Loucy (cell line): ENCODE measurements at regions not wholly inside any gene's neighbourhood (a gene's known extent, or its start where the extent isn't known, plus 50 kb on each side); places are given as distances from the start of the nearest gene placed in this dataset.

Source experiments
- H2AFZ ChIP-seq: fragments of 200-600 bp; sonication (generic); 2 replicates; pipeline ENCODE4 v1.6.0; 2016; ENCODE audit warnings: antibody characterized with exemption, mild to moderate bottlenecking, low read length, moderate library complexity
- H3F3A ChIP-seq: fragments of 200-600 bp; 2 replicates; pipeline ENCODE4 v1.6.0; 2016; ENCODE audit warnings: antibody characterized with exemption, low read depth, mild to moderate bottlenecking
- H3K27me3 ChIP-seq: fragments of 200-600 bp; sonication (generic); 2 replicates; pipeline ENCODE4 v1.6.1; 2014; ENCODE audit warnings: low read length, mild to moderate bottlenecking; ENCODE audit not compliant: insufficient read depth, poor library complexity, severe bottlenecking
- H3K36me3 ChIP-seq: fragments of 200-600 bp; sonication (generic); 2 replicates; pipeline ENCODE4 v1.6.1; 2016; ENCODE audit warnings: low read length; ENCODE audit not compliant: insufficient read depth
- H3K4me1 ChIP-seq: fragments of 200-600 bp; sonication (generic); 2 replicates; pipeline ENCODE4 v1.5.1; 2014; ENCODE audit warnings: low read length, mild to moderate bottlenecking; ENCODE audit not compliant: insufficient read depth, poor library complexity, severe bottlenecking
- H3K4me2 ChIP-seq: fragments of 200-600 bp; sonication (generic); 2 replicates; pipeline ENCODE4 v1.6.0; 2014; ENCODE audit warnings: antibody characterized with exemption, low read length, low read depth, mild to moderate bottlenecking; ENCODE audit not compliant: poor library complexity, severe bottlenecking
- H3K4me3 ChIP-seq: fragments of 200-600 bp; sonication (generic); 2 replicates; pipeline ENCODE4 v1.5.1; 2014; ENCODE audit warnings: low read length, mild to moderate bottlenecking, mixed read lengths; ENCODE audit not compliant: poor library complexity, severe bottlenecking
- H3K79me2 ChIP-seq: fragments of 200-600 bp; sonication (generic); 2 replicates; pipeline ENCODE4 v1.6.1; 2014; ENCODE audit warnings: low read length; ENCODE audit not compliant: insufficient read depth
- H3K9ac ChIP-seq: fragments of 200-600 bp; sonication (generic); 2 replicates; pipeline ENCODE4 v1.6.0; 2014; ENCODE audit warnings: mild to moderate bottlenecking, low read depth, low read length, moderate library complexity; ENCODE audit not compliant: poor library complexity, severe bottlenecking
- H3K9me2 ChIP-seq: fragments of 200-600 bp; sonication (generic); replicated peaks from 2 replicates; pipeline ENCODE4 v1.6.1; 2016; ENCODE audit warnings: low read depth, low read length, mixed read lengths
- H3K9me3 ChIP-seq: fragments of 200-600 bp; sonication (generic); 2 replicates; pipeline ENCODE4 v1.6.1; 2014; ENCODE audit warnings: mild to moderate bottlenecking, antibody characterized with exemption, low read length, low read depth; ENCODE audit not compliant: insufficient read depth
- H4K20me1 ChIP-seq: fragments of 200-600 bp; sonication (generic); 2 replicates; pipeline ENCODE4 v1.6.0; 2014; ENCODE audit warnings: antibody characterized with exemption, low read length, mild to moderate bottlenecking; ENCODE audit not compliant: insufficient read depth, poor library complexity, severe bottlenecking
- EZH2phosphoT487 ChIP-seq: fragments of 200-600 bp; IDR thresholded peaks from 2 replicates; pipeline ENCODE4 v1.6.1; 2018; ENCODE audit warnings: antibody characterized with exemption, mild to moderate bottlenecking, moderate library complexity, borderline replicate concordance
- TF ChIP-seq, protein P1 (sequence below): fragments of 200-600 bp; sonication (generic); conservative IDR thresholded peaks from 2 replicates; pipeline ENCODE4 v1.5.1; 2014; ENCODE audit warnings: mild to moderate bottlenecking, antibody characterized with exemption, low read length

DNA sequence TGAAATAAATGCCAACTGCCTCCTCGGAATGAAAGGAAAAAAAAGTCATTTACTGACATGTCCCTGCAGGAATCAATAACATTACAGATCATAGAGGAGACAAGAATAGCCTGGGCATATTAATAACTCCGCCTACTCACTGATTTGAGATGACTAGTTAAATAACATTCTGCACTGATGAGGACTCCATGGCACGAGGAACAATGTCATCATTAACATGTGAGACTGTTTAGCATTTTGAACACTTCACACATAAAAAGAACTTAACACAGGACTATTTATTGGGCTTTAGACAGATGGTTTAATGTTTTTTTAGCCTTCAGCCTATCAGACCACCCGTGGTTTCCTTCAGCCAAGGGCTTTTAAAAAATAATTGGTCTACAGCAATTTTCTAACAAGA is 170.1 kb downstream of the OLFM4 start:
- no peak overlapping the region for H3K9ac ChIP-seq
- H3K79me2 ChIP-seq = no peaks in the 10 kb centered on the region
- no peaks in the 10 kb centered on the region for H3F3A ChIP-seq
- no peaks in the 10 kb centered on the region for H3K36me3 ChIP-seq
- no peak overlapping the region for H3K4me2 ChIP-seq
- no peak overlapping the region for H3K4me3 ChIP-seq
- H3K9me2 ChIP-seq = no peaks in the 10 kb centered on the region
- no peak for TF ChIP-seq EZH2phosphoT487
- TF ChIP-seq, protein P1, sequence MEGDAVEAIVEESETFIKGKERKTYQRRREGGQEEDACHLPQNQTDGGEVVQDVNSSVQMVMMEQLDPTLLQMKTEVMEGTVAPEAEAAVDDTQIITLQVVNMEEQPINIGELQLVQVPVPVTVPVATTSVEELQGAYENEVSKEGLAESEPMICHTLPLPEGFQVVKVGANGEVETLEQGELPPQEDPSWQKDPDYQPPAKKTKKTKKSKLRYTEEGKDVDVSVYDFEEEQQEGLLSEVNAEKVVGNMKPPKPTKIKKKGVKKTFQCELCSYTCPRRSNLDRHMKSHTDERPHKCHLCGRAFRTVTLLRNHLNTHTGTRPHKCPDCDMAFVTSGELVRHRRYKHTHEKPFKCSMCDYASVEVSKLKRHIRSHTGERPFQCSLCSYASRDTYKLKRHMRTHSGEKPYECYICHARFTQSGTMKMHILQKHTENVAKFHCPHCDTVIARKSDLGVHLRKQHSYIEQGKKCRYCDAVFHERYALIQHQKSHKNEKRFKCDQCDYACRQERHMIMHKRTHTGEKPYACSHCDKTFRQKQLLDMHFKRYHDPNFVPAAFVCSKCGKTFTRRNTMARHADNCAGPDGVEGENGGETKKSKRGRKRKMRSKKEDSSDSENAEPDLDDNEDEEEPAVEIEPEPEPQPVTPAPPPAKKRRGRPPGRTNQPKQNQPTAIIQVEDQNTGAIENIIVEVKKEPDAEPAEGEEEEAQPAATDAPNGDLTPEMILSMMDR = no peak
- H3K4me1 ChIP-seq = no peaks in the 10 kb centered on the region
- H4K20me1 ChIP-seq = no peaks in the 10 kb centered on the region
- no peaks in the 10 kb centered on the region for H3K9me3 ChIP-seq
- no peaks in the 10 kb centered on the region for H3K27me3 ChIP-seq
- no peak overlapping the region for H2AFZ ChIP-seq

DNA sequence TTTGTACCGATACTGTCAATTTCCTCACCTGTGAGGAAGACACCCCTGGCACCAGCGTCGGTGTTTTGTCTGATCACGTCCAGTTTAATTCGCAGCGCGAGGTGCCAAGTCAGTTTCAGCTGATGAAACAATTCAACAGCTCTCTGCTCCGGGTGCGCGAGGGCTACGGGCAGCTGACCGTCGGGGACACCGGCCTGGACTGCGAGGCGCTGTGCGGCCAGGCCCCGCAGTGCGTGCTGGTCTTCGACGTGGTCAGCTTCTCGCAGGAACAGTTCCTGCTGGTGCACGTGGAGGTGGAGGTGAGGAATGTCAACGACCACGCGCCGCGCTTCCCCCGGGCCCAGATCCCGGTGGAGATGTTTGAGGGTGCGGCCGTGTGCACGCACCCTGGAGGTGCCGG is 171.5 kb downstream of the OLFM4 start:
- no peak overlapping the region for H2AFZ ChIP-seq
- H4K20me1 ChIP-seq = no peaks in the 10 kb centered on the region

DNA sequence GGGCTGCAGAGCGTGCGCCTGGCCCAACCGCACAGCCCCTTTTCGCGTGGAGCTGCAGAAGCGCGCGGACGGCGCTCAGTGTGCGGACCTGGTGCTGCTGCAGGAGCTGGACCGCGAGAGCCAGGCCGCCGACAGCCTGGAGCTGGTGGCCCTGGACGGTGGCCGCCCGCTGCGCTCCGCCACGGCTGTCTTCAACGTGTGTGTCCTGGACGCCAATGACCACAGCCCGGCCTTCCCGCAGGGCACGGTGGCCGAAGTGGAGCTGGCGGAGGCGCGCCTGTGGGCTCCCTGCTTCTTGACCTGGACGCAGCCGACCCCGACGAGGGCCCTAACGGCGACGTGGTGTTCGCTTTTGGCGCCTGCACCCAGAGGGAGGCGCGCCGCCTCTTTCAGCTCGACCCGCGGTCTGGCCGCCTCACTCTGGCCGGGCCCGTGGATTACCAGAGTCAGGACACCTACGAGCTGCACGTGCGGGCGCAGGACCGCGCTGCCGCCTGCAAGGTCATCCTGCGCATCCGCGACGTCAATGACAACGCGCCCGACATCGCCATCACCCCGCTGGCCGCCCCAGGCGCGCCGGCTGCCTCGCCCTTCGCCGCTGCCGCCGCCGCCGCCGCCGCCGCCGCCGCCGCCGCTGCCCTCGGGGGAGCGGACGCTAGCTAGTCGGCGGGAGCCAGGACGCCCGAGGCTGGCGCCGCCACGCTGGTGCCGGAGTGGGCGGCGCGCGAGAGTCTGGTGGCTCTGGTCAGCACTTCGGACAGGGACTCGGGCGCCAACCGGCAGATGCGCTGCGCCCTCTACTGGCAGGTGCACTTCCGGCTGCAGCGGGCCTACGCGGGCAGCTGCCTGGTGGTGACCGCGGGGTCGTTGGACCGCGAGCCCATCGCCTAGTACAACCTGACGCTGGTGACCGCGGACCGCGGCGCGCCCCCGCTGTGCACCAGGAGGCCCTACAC is 172.2 kb downstream of the OLFM4 start:
- Histone ChIP-seq H3K9me3 (no peaks in the 10 kb centered on the region), H3K4me1 (no peaks in the 10 kb centered on the region), H3K4me3 (no peak overlapping the region), H3K27me3 (no peaks in the 10 kb centered on the region), H3K9ac (no peak overlapping the region), H3F3A (no peaks in the 10 kb centered on the region), H2AFZ (no peak overlapping the region), H3K36me3 (no peaks in the 10 kb centered on the region), H4K20me1 (no peaks in the 10 kb centered on the region), H3K9me2 (no peaks in the 10 kb centered on the region), H3K79me2 (no peaks in the 10 kb centered on the region), H3K4me2 (no peak overlapping the region)
- TF ChIP-seq, protein P1 = no peak
- TF ChIP-seq EZH2phosphoT487 = no peak

More for the DNA sequence above, 171.5 kb downstream of the OLFM4 start:
- Histone ChIP-seq H3K9ac (no peak overlapping the region), H3K36me3 (no peaks in the 10 kb centered on the region), H3K4me3 (no peak overlapping the region), H3K4me2 (no peak overlapping the region), H3K9me2 (no peaks in the 10 kb centered on the region), H3K27me3 (no peaks in the 10 kb centered on the region), H3K79me2 (no peaks in the 10 kb centered on the region), H3K4me1 (no peaks in the 10 kb centered on the region), H3K9me3 (no peaks in the 10 kb centered on the region), H3F3A (no peaks in the 10 kb centered on the region)
- no peak for TF ChIP-seq EZH2phosphoT487
- TF ChIP-seq, protein P1 = no peak
